ENCODE measurements at regions not wholly inside any gene's neighbourhood (a gene's known extent, or its start where the extent isn't known, plus 50 kb on each side); places are given as distances from the start of the nearest gene placed in this dataset.

DNA sequence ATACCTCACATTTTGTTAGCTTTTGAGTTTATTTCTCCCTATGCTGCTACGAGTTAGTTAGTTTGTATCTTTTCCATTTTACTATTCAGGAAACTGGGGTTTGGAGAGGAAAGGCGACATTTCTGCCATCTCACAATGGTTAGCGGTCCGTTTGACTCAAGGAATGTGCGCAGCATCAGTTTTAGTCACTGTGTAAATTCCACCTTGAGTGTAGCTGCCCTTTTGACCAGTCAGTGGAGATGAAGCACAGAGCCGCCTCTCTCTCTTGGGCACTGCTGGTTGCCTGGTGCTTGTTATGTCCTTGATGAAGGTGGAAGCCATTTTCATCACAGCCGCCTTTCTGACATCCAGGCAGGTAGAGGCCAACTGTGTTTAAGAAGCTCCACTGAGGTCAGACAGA is 185.5 kb downstream of the SCP2D1 start:
- Histone ChIP-seq H3K9me3 (ENCODE audit: control insufficient read depth, low read length) (peaks cover 4% of the 10 kb centered on the region), H3K27ac (ENCODE audit: low read depth, low read length, severe bottlenecking) (no peak overlapping the region), H3K4me3 (ENCODE audit: extremely low read depth, insufficient read depth, low read length, poor library complexity, severe bottlenecking) (no peak overlapping the region), H3K36me3 (ENCODE audit: control insufficient read depth, insufficient read depth, low read length) (no peaks in the 10 kb centered on the region), H3K4me1 (ENCODE audit: control insufficient read depth, insufficient read depth, low read length, poor library complexity, severe bottlenecking) (no peaks in the 10 kb centered on the region)
- WGBS, 2 experiments (ENCODE audit: insufficient coverage in 2 of 2): 92 to 93% methylated on average over 5 to 6 of the region's 7 CpGs

- Histone ChIP-seq H3K4me3 (ENCODE audit: extremely low read depth, insufficient read depth, low read length, poor library complexity, severe bottlenecking) (no peak overlapping the region), H3K9me3 (ENCODE audit: control insufficient read depth, low read length) (peaks cover 3% of the 10 kb centered on the region), H3K27ac (ENCODE audit: low read depth, low read length, severe bottlenecking) (no peak overlapping the region), H3K36me3 (ENCODE audit: control insufficient read depth, insufficient read depth, low read length) (no peaks in the 10 kb centered on the region), H3K4me1 (ENCODE audit: control insufficient read depth, insufficient read depth, low read length, poor library complexity, severe bottlenecking) (no peaks in the 10 kb centered on the region)
- WGBS, 2 experiments (ENCODE audit: insufficient coverage in 2 of 2): 86 to 100% methylated on average over 1 to 2 of the region's 7 CpGs
Measured at GRCh38 chr20:19000078-19000477, 186.5 kb downstream of the SCP2D1 start.

DNA sequence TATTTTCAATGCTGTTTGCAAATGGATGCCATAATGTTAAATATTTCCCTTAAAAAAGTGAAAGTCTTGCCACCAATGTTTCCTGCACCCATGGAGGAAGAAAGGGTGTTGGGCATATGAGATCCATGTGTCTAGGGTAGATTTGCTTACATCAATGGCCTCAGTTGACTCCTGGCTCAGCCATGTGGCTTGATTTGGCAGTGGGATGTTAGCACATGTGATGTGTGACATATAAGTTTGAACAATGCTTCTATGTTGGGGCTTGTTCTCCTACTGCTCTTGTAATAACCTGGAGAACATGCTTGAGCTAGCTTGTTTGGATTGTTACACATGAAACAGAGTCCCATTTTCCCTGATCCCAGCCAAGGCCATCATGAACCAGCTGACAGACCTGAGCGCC is 187.6 kb downstream of the SCP2D1 start:
- Histone ChIP-seq H3K4me1 (ENCODE audit: control insufficient read depth, insufficient read depth, low read length, poor library complexity, severe bottlenecking) (no peaks in the 10 kb centered on the region), H3K36me3 (ENCODE audit: control insufficient read depth, insufficient read depth, low read length) (no peaks in the 10 kb centered on the region), H3K9me3 (ENCODE audit: control insufficient read depth, low read length) (no peaks in the 10 kb centered on the region), H3K27ac (ENCODE audit: low read depth, low read length, severe bottlenecking) (no peak overlapping the region), H3K4me3 (ENCODE audit: extremely low read depth, insufficient read depth, low read length, poor library complexity, severe bottlenecking) (no peak overlapping the region)
- 80 to 100% methylated on average over 1 of the region's 1 CpG for WGBS, 2 experiments (ENCODE audit: insufficient coverage in 2 of 2)

DNA sequence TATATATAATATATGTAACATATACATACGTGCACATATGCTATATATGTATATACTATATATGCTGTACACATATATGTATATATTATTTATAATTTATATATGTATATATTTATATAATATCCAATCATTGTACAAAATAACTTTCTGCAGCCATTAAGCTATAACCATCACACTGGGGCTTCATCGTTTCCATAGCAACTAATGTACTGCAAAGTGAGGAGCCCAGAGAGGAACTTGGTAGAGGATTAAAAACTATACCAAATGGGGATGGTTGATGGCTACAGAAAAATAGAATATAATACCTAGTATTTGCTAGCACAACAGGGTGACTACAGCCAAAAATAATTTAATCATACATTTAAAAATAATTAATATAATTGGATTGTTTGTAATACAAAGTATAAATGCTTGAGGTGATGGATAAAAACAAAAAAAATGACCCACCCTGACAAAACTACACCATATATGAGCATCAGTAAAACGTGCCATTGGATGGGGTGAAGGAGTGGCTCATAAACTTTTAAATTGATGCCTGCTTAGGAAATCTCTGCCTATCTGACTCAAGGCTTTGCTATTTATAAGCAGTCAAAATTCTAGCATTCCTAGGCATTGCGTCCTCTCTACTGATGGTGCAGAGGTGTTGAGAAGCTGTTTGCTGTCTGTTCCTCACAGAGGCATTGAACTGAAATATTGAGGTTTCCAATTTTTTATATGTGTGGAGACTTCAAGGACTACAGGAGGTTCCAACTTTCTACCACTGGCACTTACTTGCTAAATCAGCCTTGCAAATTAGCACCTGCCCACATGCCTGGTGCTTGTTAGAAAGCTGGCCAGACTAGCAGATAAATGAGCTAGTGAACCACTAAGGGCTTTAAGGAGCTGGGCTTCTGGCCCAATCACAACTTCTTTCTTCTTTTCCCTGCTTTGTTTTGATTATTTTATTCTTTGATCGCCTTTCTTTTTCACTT is 190.1 kb downstream of the SCP2D1 start:
- WGBS, 2 experiments (ENCODE audit: insufficient coverage in 2 of 2): 90 to 100% methylated on average over 1 of the region's 5 CpGs
- H3K4me1 ChIP-seq (ENCODE audit: control insufficient read depth, insufficient read depth, low read length, poor library complexity, severe bottlenecking): no peaks in the 10 kb centered on the region
- no peak overlapping the region for H3K4me3 ChIP-seq (ENCODE audit: extremely low read depth, insufficient read depth, low read length, poor library complexity, severe bottlenecking)
- no peak overlapping the region for H3K27ac ChIP-seq (ENCODE audit: low read depth, low read length, severe bottlenecking)
- H3K36me3 ChIP-seq (ENCODE audit: control insufficient read depth, insufficient read depth, low read length): no peaks in the 10 kb centered on the region
- H3K9me3 ChIP-seq (ENCODE audit: control insufficient read depth, low read length): no peaks in the 10 kb centered on the region

GRCh38 chr20:19004975-19005374 is 191.4 kb downstream of the SCP2D1 start:
- H3K4me3 ChIP-seq (ENCODE audit: extremely low read depth, insufficient read depth, low read length, poor library complexity, severe bottlenecking): no peak overlapping the region
- WGBS, 2 experiments (ENCODE audit: insufficient coverage in 2 of 2): 79 to 82% methylated on average over 4 to 5 of the region's 6 CpGs
- H3K4me1 ChIP-seq (ENCODE audit: control insufficient read depth, insufficient read depth, low read length, poor library complexity, severe bottlenecking): no peaks in the 10 kb centered on the region
- H3K36me3 ChIP-seq (ENCODE audit: control insufficient read depth, insufficient read depth, low read length): no peaks in the 10 kb centered on the region
- no peak overlapping the region for H3K27ac ChIP-seq (ENCODE audit: low read depth, low read length, severe bottlenecking)
- H3K9me3 ChIP-seq (ENCODE audit: control insufficient read depth, low read length): no peaks in the 10 kb centered on the region

DNA sequence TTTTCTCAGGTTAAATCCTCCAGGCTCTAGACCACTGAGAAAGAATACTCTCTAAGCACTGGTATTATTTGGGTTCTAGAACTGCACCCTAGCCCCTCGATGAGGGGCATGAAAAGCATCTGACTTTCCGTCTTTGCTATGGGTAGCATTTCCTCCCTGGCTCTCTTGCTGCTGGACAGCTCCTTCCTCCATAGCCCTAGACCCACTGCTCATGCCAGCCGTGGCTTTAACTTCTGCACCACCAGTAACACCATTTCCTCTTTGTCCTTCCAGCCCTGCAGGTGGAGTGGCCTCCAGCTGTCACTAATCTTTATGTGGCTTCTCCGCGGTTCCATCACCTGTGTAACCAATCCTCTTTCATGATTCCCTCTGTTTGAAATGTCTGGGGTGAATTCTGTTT is 194.9 kb downstream of the SCP2D1 start:
- H3K27ac ChIP-seq (ENCODE audit: low read depth, low read length, severe bottlenecking): no peak overlapping the region

GRCh38 chr20:19009081-19009688 is 195.6 kb downstream of the SCP2D1 start:
- Histone ChIP-seq H3K4me1 (ENCODE audit: control insufficient read depth, insufficient read depth, low read length, poor library complexity, severe bottlenecking) (no peaks in the 10 kb centered on the region), H3K4me3 (ENCODE audit: extremely low read depth, insufficient read depth, low read length, poor library complexity, severe bottlenecking) (no peak overlapping the region)
- WGBS, 2 experiments (ENCODE audit: insufficient coverage in 2 of 2): 87 to 92% methylated on average over 3 of the region's 4 CpGs

More for the DNA sequence above, 194.9 kb downstream of the SCP2D1 start:
- Histone ChIP-seq H3K36me3 (ENCODE audit: control insufficient read depth, insufficient read depth, low read length) (no peaks in the 10 kb centered on the region), H3K9me3 (ENCODE audit: control insufficient read depth, low read length) (no peaks in the 10 kb centered on the region), H3K4me1 (ENCODE audit: control insufficient read depth, insufficient read depth, low read length, poor library complexity, severe bottlenecking) (no peaks in the 10 kb centered on the region), H3K4me3 (ENCODE audit: extremely low read depth, insufficient read depth, low read length, poor library complexity, severe bottlenecking) (no peak overlapping the region)
- 60 to 66% methylated on average over 3 to 5 of the region's 5 CpGs for WGBS, 2 experiments (ENCODE audit: insufficient coverage in 2 of 2)

DNA sequence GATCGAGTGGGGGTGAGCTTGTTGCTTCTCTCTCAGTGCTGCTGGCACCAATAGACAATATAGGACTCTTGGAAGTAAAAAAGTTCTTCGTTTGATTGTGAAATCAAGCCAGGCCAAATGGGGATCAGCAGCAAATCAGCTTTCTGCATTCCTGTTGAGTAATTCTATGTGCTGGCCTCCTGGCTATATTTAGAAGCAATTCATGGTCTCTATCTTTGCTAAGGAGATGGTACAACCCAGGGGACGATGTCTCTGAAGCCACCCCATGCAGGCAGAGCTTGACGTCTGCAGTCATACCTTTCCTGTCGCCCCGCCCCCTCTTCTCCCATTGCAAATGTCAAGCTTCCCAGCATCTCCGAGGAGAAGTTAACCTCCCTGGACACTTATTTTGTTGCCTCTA is 199.1 kb downstream of the SCP2D1 start:
- Histone ChIP-seq H3K36me3 (ENCODE audit: control insufficient read depth, insufficient read depth, low read length) (no peaks in the 10 kb centered on the region), H3K4me1 (ENCODE audit: control insufficient read depth, insufficient read depth, low read length, poor library complexity, severe bottlenecking) (peaks cover 8% of the 10 kb centered on the region), H3K9me3 (ENCODE audit: control insufficient read depth, low read length) (no peaks in the 10 kb centered on the region), H3K4me3 (ENCODE audit: extremely low read depth, insufficient read depth, low read length, poor library complexity, severe bottlenecking) (no peak overlapping the region), H3K27ac (ENCODE audit: low read depth, low read length, severe bottlenecking) (no peak overlapping the region)
- WGBS, 2 experiments (ENCODE audit: insufficient coverage in 2 of 2): 62 to 69% methylated on average over 4 to 6 of the region's 7 CpGs

More at GRCh38 chr20:19009081-19009688, 195.6 kb downstream of the SCP2D1 start:
- Histone ChIP-seq H3K36me3 (ENCODE audit: control insufficient read depth, insufficient read depth, low read length) (no peaks in the 10 kb centered on the region), H3K9me3 (ENCODE audit: control insufficient read depth, low read length) (no peaks in the 10 kb centered on the region), H3K27ac (ENCODE audit: low read depth, low read length, severe bottlenecking) (no peak overlapping the region)

DNA sequence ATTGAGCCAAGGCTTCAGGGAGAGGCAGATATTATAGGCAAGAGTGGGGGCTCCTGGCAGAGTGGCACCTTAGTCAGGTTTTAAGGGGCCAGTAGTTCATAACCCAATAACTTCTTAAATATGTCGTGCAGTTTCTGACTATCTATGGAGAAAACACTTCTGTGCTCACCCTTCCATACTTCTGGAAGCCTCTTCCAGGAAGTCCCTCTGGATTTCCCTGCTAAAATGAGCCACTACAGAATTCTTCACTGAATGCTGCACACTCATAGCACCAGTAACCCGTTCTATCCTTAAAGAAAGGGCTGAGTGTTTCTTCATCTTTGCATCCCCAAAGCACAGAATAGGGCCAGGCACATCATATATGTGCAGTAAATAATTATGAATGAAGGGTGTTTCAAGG is 198.5 kb upstream of the SLC24A3 start:
- 86 to 100% methylated on average over 1 to 2 of the region's 2 CpGs for WGBS, 2 experiments (ENCODE audit: insufficient coverage in 2 of 2)
- Histone ChIP-seq H3K36me3 (ENCODE audit: control insufficient read depth, insufficient read depth, low read length) (no peaks in the 10 kb centered on the region), H3K27ac (ENCODE audit: low read depth, low read length, severe bottlenecking) (no peak overlapping the region), H3K4me3 (ENCODE audit: extremely low read depth, insufficient read depth, low read length, poor library complexity, severe bottlenecking) (no peak overlapping the region), H3K4me1 (ENCODE audit: control insufficient read depth, insufficient read depth, low read length, poor library complexity, severe bottlenecking) (peaks cover 8% of the 10 kb centered on the region), H3K9me3 (ENCODE audit: control insufficient read depth, low read length) (no peaks in the 10 kb centered on the region)

GRCh38 chr20:19015351-19016139 is 196.9 kb upstream of the SLC24A3 start:
- H3K4me1 ChIP-seq (ENCODE audit: control insufficient read depth, insufficient read depth, low read length, poor library complexity, severe bottlenecking): peaks cover 8% of the 10 kb centered on the region
- H3K36me3 ChIP-seq (ENCODE audit: control insufficient read depth, insufficient read depth, low read length): no peaks in the 10 kb centered on the region
- 62 to 69% methylated on average over 11 of the region's 11 CpGs for WGBS, 2 experiments (ENCODE audit: insufficient coverage in 2 of 2)
- no peaks in the 10 kb centered on the region for H3K9me3 ChIP-seq (ENCODE audit: control insufficient read depth, low read length)
- H3K27ac ChIP-seq (ENCODE audit: low read depth, low read length, severe bottlenecking): no peak overlapping the region
- H3K4me3 ChIP-seq (ENCODE audit: extremely low read depth, insufficient read depth, low read length, poor library complexity, severe bottlenecking): no peak overlapping the region
